ENCODE measurements at regions not wholly inside any gene's neighbourhood (a gene's known extent, or its start where the extent isn't known, plus 50 kb on each side); places are given as distances from the start of the nearest gene placed in this dataset.

GRCh38 chr10:90167174-90168064, 466.0 kb downstream of the KIF20B start:
- Histone ChIP-seq H3K9me3 (ENCODE audit: control insufficient read depth in 2 of 2, low read length in 2 of 2) (no peaks in the 10 kb centered on the region), H3K27ac (ENCODE audit: low read depth in 2 of 2, low read length in 2 of 2) (no peak overlapping the region), H3K4me1 (ENCODE audit: control insufficient read depth in 2 of 2, insufficient read depth in 2 of 2, low read length in 2 of 2) (no peaks in the 10 kb centered on the region), H3K4me3 (ENCODE audit: low read length in 2 of 2) (no peak overlapping the region), H3K9ac (ENCODE audit: low read depth in 1 of 2, low read length in 2 of 2) (no peak overlapping the region), H3K27me3 (ENCODE audit: control insufficient read depth in 2 of 2, insufficient read depth in 2 of 2, low read length in 2 of 2) (no peaks in the 10 kb centered on the region), H3K36me3 (ENCODE audit: control insufficient read depth in 2 of 2, insufficient read depth in 2 of 2, low read length in 2 of 2) (no peaks in the 10 kb centered on the region)

DNA sequence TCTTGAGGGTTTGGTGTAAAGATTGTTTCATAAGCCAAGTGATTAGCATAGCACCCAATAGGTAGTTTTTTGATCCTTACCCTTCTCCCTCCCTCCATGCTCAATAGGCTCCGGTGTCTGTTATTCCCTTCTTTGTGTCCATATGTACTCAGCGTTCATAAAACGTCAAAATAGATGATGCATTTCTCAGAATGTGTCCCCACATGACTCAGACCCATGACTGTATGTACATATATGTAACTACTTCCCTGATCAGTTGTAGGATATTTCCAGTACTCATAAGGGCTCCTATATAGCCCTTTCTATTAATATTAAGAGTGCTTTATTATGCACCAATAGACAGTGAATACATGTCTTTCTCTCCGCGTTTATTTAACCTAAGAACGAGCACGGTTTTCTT, 466.9 kb downstream of the KIF20B start:
- H3K27ac ChIP-seq (ENCODE audit: low read depth in 2 of 2, low read length in 2 of 2) = no peak overlapping the region
- H3K9ac ChIP-seq (ENCODE audit: low read depth in 1 of 2, low read length in 2 of 2) = no peak overlapping the region
- H3K4me1 ChIP-seq (ENCODE audit: control insufficient read depth in 2 of 2, insufficient read depth in 2 of 2, low read length in 2 of 2) = no peaks in the 10 kb centered on the region
- H3K4me3 ChIP-seq (ENCODE audit: low read length in 2 of 2) = no peak overlapping the region
- H3K27me3 ChIP-seq (ENCODE audit: control insufficient read depth in 2 of 2, insufficient read depth in 2 of 2, low read length in 2 of 2) = no peaks in the 10 kb centered on the region
- no peaks in the 10 kb centered on the region for H3K36me3 ChIP-seq (ENCODE audit: control insufficient read depth in 2 of 2, insufficient read depth in 2 of 2, low read length in 2 of 2)
- no peaks in the 10 kb centered on the region for H3K9me3 ChIP-seq (ENCODE audit: control insufficient read depth in 2 of 2, low read length in 2 of 2)

- no peaks in the 10 kb centered on the region for H3K27me3 ChIP-seq (ENCODE audit: control insufficient read depth in 2 of 2, insufficient read depth in 2 of 2, low read length in 2 of 2)
- no peak overlapping the region for H3K27ac ChIP-seq (ENCODE audit: low read depth in 2 of 2, low read length in 2 of 2)
- H3K36me3 ChIP-seq (ENCODE audit: control insufficient read depth in 2 of 2, insufficient read depth in 2 of 2, low read length in 2 of 2) = no peaks in the 10 kb centered on the region
Measured at GRCh38 chr10:90171014-90171722, 469.8 kb downstream of the KIF20B start.

DNA sequence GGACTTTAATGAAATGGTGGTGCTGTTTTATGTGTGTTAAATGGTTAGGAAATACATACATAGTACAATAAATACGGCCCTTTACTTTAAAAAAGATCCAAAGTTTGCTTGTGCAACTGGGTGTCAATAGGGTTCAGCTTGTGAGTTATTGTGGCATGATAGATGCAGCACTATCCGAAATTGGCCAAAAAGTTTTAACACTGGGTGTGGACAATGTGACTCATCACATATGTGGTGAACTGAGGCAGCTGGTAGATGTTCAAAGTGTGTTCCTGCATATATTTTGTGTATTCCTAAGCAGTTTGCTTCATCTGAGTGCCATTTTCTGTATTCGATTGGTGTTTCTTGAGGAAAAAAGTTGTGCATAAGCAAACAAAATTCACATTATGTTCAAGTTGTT, 473.1 kb downstream of the KIF20B start:
- Histone ChIP-seq H3K27ac (ENCODE audit: low read depth in 2 of 2, low read length in 2 of 2) (no peak overlapping the region), H3K36me3 (ENCODE audit: control insufficient read depth in 2 of 2, insufficient read depth in 2 of 2, low read length in 2 of 2) (no peaks in the 10 kb centered on the region), H3K4me1 (ENCODE audit: control insufficient read depth in 2 of 2, insufficient read depth in 2 of 2, low read length in 2 of 2) (no peaks in the 10 kb centered on the region), H3K9me3 (ENCODE audit: control insufficient read depth in 2 of 2, low read length in 2 of 2) (no peaks in the 10 kb centered on the region), H3K27me3 (ENCODE audit: control insufficient read depth in 2 of 2, insufficient read depth in 2 of 2, low read length in 2 of 2) (no peaks in the 10 kb centered on the region), H3K9ac (ENCODE audit: low read depth in 1 of 2, low read length in 2 of 2) (no peak overlapping the region), H3K4me3 (ENCODE audit: low read length in 2 of 2) (no peak overlapping the region)

More at GRCh38 chr10:90171014-90171722, 469.8 kb downstream of the KIF20B start:
- Histone ChIP-seq H3K9me3 (ENCODE audit: control insufficient read depth in 2 of 2, low read length in 2 of 2) (no peaks in the 10 kb centered on the region), H3K4me1 (ENCODE audit: control insufficient read depth in 2 of 2, insufficient read depth in 2 of 2, low read length in 2 of 2) (no peaks in the 10 kb centered on the region), H3K4me3 (ENCODE audit: low read length in 2 of 2) (no peak overlapping the region), H3K9ac (ENCODE audit: low read depth in 1 of 2, low read length in 2 of 2) (no peak overlapping the region)

DNA sequence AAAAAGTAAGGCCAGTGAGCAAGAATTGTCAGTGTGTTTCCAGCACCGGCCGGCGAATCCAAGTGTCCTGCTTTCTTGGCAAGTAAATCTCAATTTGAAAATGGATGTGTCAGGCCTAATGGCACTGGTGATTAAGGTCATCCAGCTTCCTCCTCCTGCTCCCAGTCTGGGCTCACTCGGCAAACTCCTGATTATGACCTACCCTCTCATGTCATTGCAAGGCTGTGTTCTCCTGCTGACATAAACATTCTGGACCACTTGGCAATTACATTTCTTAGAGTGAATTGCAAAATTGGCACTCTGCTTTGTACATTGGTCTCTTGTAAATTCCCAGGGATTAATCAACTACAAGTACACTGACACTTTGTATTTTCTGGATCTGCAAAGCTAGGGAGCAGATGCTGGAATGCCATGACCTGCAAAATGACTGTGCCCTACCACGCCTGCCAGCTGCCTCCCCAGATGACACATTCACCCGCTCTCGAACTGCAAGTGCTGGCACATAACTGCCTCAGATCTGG, 473.8 kb downstream of the KIF20B start:
- no peaks in the 10 kb centered on the region for H3K36me3 ChIP-seq (ENCODE audit: control insufficient read depth in 2 of 2, insufficient read depth in 2 of 2, low read length in 2 of 2)

DNA sequence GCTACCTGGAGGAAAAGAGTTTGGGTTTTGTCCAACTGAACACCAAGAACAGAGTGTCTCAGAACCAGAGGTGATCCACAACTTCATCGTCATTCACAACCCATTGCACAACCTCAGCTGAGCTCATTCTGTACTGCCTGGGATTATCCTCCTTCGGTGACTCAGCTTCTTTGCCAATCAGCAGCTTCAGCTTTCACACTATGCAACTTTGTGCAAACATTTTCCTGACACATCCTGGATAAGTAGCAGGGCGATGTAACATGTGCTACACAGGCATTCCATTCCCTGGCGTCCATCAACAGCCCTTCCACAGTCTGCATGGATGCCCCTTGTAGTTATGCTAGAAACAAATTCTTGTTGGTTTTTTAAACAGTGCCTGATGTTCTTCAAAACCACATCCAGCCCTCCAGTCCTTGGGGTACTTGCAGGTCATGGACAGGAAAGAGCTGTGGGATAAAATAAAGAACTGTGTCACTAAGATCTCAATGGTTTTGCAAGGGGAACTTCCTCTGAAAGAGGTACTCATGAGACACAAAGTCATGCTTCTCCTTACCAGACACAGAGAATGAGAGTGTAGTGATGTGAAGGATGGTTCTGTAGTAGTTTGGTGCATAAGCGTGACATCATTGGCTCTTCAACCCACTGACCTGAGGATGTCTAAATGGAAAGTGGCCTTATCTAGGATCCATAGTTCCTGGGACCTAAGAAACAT, 478.5 kb downstream of the KIF20B start:
- H3K27me3 ChIP-seq (ENCODE audit: control insufficient read depth in 2 of 2, insufficient read depth in 2 of 2, low read length in 2 of 2) = no peaks in the 10 kb centered on the region
- H3K9me3 ChIP-seq (ENCODE audit: control insufficient read depth in 2 of 2, low read length in 2 of 2) = no peaks in the 10 kb centered on the region
- H3K36me3 ChIP-seq (ENCODE audit: control insufficient read depth in 2 of 2, insufficient read depth in 2 of 2, low read length in 2 of 2) = no peaks in the 10 kb centered on the region
- no peak overlapping the region for H3K27ac ChIP-seq (ENCODE audit: low read depth in 2 of 2, low read length in 2 of 2)
- H3K4me1 ChIP-seq (ENCODE audit: control insufficient read depth in 2 of 2, insufficient read depth in 2 of 2, low read length in 2 of 2) = no peaks in the 10 kb centered on the region
- H3K4me3 ChIP-seq (ENCODE audit: low read length in 2 of 2) = no peak overlapping the region
- H3K9ac ChIP-seq (ENCODE audit: low read depth in 1 of 2, low read length in 2 of 2) = no peak overlapping the region

More for the DNA sequence above, 473.8 kb downstream of the KIF20B start:
- Histone ChIP-seq H3K27ac (ENCODE audit: low read depth in 2 of 2, low read length in 2 of 2) (no peak overlapping the region), H3K9ac (ENCODE audit: low read depth in 1 of 2, low read length in 2 of 2) (no peak overlapping the region), H3K9me3 (ENCODE audit: control insufficient read depth in 2 of 2, low read length in 2 of 2) (no peaks in the 10 kb centered on the region), H3K4me1 (ENCODE audit: control insufficient read depth in 2 of 2, insufficient read depth in 2 of 2, low read length in 2 of 2) (no peaks in the 10 kb centered on the region), H3K27me3 (ENCODE audit: control insufficient read depth in 2 of 2, insufficient read depth in 2 of 2, low read length in 2 of 2) (no peaks in the 10 kb centered on the region), H3K4me3 (ENCODE audit: low read length in 2 of 2) (no peak overlapping the region)

GRCh38 chr10:90180886-90181691, 479.7 kb downstream of the KIF20B start:
- no peak overlapping the region for H3K27ac ChIP-seq (ENCODE audit: low read depth in 2 of 2, low read length in 2 of 2)

DNA sequence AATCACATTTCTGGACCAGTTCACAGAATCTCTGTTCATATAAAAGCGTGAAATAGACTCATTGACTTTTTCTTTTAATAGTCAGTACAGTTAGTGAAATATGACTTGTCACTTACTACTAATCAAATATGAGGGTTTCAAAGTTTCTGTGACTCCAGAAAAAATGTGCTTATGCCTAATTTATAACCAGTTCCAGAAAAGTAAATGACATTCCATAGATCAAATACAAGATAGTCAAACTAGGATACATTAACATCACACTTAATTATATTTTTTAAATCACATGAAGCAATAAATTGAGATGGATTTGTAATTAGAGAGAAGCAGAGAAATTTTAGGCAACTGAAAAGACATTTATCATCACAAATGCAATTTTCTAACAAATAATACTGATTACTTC, 491.4 kb downstream of the KIF20B start:
- no peaks in the 10 kb centered on the region for H3K27me3 ChIP-seq (ENCODE audit: control insufficient read depth in 2 of 2, insufficient read depth in 2 of 2, low read length in 2 of 2)
- H3K9me3 ChIP-seq (ENCODE audit: control insufficient read depth in 2 of 2, low read length in 2 of 2) = no peaks in the 10 kb centered on the region
- no peaks in the 10 kb centered on the region for H3K36me3 ChIP-seq (ENCODE audit: control insufficient read depth in 2 of 2, insufficient read depth in 2 of 2, low read length in 2 of 2)
- H3K27ac ChIP-seq (ENCODE audit: low read depth in 2 of 2, low read length in 2 of 2) = no peak overlapping the region
- H3K9ac ChIP-seq (ENCODE audit: low read depth in 1 of 2, low read length in 2 of 2) = no peak overlapping the region
- H3K4me1 ChIP-seq (ENCODE audit: control insufficient read depth in 2 of 2, insufficient read depth in 2 of 2, low read length in 2 of 2) = no peaks in the 10 kb centered on the region
- no peak overlapping the region for H3K4me3 ChIP-seq (ENCODE audit: low read length in 2 of 2)

More at GRCh38 chr10:90180886-90181691, 479.7 kb downstream of the KIF20B start:
- Histone ChIP-seq H3K4me3 (ENCODE audit: low read length in 2 of 2) (no peak overlapping the region), H3K9me3 (ENCODE audit: control insufficient read depth in 2 of 2, low read length in 2 of 2) (no peaks in the 10 kb centered on the region), H3K27me3 (ENCODE audit: control insufficient read depth in 2 of 2, insufficient read depth in 2 of 2, low read length in 2 of 2) (no peaks in the 10 kb centered on the region), H3K9ac (ENCODE audit: low read depth in 1 of 2, low read length in 2 of 2) (no peak overlapping the region), H3K36me3 (ENCODE audit: control insufficient read depth in 2 of 2, insufficient read depth in 2 of 2, low read length in 2 of 2) (no peaks in the 10 kb centered on the region), H3K4me1 (ENCODE audit: control insufficient read depth in 2 of 2, insufficient read depth in 2 of 2, low read length in 2 of 2) (no peaks in the 10 kb centered on the region)

DNA sequence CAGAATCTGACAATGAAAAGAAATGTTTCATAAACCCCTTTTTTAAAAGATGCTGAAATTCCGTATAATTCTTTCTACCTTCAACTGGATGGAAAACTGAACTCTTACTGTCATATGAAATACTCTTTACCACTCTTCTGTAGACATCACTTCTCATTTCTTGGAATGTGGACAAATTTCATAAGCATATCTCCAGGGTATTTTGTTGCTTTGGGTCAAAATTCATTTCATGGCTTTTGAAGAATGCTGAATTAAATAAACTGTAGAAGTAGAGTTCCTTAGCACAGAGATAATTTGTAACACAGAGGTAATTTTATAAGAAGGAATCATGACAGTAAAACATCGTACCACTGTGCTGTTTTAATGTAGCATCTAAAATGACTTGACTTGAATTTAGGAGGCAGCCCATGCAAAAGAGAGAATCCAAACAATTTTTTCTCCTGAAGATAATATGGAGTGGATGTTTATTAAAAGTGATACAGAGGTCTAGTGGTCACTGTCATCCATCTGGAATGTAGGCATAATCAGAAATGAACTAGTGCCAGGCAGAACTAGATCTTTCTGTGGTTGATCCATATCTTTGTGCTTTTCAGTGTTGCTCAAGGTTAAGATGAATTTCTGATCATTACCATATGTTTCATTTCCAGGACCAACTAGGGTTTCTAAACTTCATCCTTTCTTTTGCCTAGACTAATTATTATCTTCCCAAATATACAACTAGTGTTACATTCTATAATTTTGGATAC, 492.0 kb downstream of the KIF20B start:
- no peak overlapping the region for H3K4me3 ChIP-seq (ENCODE audit: low read length in 2 of 2)
- H3K9ac ChIP-seq (ENCODE audit: low read depth in 1 of 2, low read length in 2 of 2) = no peak overlapping the region
- H3K27me3 ChIP-seq (ENCODE audit: control insufficient read depth in 2 of 2, insufficient read depth in 2 of 2, low read length in 2 of 2) = no peaks in the 10 kb centered on the region
- no peak overlapping the region for H3K27ac ChIP-seq (ENCODE audit: low read depth in 2 of 2, low read length in 2 of 2)
- no peaks in the 10 kb centered on the region for H3K9me3 ChIP-seq (ENCODE audit: control insufficient read depth in 2 of 2, low read length in 2 of 2)
- H3K4me1 ChIP-seq (ENCODE audit: control insufficient read depth in 2 of 2, insufficient read depth in 2 of 2, low read length in 2 of 2) = no peaks in the 10 kb centered on the region
- no peaks in the 10 kb centered on the region for H3K36me3 ChIP-seq (ENCODE audit: control insufficient read depth in 2 of 2, insufficient read depth in 2 of 2, low read length in 2 of 2)
